HG03457 (cell line): ENCODE measurements at regions not wholly inside any gene's neighbourhood (a gene's known extent, or its start where the extent isn't known, plus 50 kb on each side); places are given as distances from the start of the nearest gene placed in this dataset.
"Not testable (repeated sequence)": the region's sequence is repeated elsewhere in the genome, so short reads cannot be mapped to it uniquely, and the experiment has no call there.

Experiments used
- ATAC-seq: cut with Tn5 transposase; IDR thresholded peaks from one replicate; pipeline ENCODE4 v1.9.1; 2021; ENCODE audit warnings: moderate number of reproducible peaks; ENCODE audit not compliant: unreplicated experiment

DNA sequence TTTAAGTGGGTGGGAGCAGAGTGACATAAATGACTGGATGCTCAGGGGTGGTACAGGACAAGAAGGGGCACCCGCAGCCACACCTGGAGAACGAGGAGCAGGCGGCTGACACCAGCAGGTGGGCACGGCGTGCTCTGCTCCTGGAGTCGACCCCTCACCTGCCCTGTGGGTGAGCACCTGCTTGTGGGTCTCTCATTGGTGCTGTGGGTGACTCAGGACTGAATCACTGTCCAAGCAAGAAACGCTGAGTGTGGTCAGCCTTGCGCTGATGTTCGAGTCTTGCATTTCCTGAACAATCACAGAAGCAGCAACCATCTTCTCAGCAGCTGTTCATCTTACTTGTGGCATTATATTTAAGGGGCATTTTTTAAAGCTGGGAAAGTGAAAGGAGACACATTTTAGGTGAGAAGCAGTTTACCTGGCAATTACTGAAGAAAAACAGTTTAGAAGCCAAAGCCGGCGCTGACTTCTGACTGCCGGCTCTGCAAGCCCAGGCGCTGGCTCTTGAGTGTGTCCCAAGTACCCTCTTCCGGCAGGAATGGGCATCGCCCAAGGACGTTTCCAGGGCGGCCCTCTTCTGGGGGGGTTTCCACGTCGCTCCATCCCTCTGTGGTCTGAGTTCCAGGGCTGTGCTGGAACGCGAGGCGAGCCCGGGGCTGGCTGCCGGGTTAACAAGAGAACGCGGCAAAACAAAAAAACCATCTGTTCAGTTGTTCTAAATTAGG lies 145.2 kb upstream of the PFKP start:
- ATAC-seq = no peak

DNA sequence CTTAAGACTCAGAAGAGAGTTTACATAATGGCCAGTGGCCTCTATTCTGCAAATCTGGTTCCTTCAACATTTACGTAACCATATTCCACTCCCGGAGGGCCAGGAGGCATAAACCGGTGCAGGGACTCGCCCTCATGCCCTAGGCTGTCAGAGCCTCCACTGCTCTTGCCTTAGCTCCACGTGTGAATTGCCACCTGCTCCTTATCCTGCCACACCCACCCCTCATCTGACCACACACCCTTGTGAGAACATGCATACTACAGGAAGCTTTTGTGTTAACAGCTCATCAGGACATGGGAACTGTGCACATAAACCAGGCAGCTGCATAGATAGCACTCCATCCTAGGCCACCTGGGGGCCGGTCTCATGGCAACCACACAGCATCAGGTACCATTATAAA lies 146.7 kb upstream of the PFKP start:
- ATAC-seq = no peak

DNA sequence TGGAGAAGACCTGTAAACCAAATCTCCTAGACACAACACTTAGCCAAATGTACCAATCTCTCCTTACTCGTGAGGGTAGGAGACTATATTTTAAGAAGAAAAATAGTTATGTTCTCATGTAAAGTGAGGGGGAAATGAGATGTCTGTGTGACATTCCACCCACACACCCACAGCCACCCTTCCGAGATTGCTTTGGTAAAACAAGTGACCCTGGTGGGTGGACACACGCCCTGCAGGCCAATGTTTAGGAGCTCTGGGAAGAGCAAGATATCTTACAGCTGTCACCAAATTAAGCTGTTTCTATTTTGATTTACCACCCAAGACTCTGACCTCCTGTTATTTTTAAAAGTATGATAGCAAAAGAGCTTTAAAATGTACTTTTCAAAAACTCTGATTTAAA lies 147.2 kb upstream of the PFKP start:
- ATAC-seq = no peak

DNA sequence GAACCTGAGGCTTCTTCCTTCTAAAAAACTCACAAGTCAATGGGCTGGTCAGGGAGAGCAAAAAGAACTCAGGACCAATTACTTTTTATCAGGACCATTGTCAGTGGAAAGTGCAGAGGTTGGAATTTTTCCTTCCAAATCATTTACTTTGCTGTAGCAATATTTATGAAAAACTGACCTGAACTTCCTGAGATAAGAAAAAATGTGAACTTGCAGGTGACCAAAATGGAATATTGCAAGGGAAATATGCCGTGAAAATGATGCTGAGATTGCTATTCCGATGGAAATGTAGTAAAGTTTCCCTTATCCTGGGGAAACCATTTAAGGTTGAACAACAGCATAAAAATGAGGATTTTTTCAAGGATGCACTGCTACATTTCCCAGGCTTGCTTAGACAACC lies 148.3 kb upstream of the PFKP start:
- no peak for ATAC-seq

DNA sequence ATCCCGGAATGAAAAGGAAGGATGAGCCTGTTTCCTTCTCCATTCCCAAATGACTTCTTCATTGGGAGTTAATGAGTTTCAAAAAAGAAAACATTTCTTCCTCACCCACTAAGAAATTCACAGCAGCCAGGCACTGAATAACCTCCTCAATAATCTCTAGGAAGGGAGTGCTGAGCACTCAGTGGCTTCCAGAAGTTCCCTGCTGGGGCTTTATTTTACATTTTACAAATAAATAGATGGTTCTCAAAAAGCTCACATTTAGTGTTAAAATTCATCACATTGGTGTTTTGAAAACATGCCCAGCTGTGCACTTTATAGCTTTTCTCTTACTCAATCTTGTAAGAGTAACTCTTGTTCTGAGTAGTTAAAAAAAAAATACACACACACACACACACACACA lies 148.9 kb upstream of the PFKP start:
- no peak for ATAC-seq

DNA sequence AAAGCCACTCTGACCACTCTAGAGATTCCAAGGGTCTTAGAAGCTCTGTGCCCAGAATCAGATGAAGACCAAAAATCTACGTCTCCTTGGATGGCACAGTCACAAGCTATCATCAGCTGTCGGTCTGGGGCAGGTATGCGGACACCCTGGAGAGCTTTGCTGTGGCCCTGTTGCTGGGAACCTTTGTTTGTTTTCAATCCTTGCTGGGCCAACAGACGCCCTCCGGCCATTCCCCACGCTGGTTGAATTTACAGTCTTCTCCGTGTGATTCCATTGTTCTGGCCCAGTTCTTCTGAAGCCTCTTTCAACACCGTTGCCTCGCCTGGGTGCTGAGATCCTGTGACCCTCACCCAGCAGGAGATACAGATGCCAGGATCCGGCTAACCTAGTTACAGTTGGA lies 149.4 kb upstream of the PFKP start:
- no peak for ATAC-seq

DNA sequence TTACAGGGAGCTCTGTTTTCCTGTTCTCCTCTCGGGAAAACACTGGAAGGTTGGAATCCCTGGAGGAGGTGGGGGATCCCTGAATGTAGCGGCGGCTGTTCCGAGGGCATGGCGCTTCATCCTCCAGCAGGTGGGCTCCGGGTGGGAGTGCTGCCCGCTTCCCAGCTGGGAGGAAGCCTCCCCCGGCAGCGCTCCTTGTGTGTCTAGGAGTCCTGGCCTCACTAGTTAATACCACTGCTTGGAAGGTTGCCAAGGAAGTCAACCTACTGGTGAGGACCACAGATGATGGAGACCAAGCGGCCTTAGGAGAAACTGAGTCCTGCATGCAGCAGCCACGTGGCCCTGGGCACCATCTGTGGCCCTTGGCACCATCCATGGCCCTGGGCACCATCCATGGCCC lies 151.9 kb upstream of the PFKP start:
- ATAC-seq = no peak

DNA sequence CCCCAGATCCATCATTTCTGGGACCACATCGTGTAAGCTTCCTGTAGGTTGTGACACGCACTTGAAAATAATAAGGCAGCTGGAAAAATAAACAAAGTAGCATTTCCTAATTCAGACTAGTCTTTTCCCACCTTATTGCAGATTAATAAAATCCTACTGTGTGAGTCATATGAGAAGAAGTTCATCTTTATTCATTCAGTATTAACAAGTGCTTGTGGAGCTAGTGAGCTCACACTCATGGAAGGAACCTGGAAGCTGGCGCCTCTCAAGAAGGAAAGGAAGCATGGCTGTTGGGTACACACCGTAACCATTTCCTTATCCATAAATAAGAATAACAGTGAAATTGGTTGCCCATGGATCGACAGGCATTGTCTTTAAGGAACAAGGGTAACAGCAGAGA lies 152.6 kb upstream of the PFKP start:
- ATAC-seq = no peak

DNA sequence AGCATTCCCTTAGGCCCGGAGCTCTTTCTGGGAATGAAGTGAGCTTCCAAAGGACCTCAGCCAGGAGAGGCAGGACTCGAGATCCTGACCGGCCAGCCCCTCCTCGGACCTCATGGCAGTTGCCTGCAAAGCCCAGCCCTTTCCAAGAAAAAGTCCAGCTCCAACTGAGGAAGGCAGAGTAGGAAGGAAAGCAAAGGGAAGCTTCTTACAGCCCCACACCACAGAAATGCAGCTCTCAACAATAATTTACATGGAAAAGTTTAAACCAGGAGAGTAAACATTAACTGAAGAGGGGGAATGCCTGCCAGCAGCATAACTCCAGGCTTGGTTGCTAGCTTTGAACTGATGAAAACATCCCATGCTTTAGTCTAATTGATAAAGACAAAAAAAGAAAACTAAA lies 153.9 kb upstream of the PFKP start:
- no peak for ATAC-seq

DNA sequence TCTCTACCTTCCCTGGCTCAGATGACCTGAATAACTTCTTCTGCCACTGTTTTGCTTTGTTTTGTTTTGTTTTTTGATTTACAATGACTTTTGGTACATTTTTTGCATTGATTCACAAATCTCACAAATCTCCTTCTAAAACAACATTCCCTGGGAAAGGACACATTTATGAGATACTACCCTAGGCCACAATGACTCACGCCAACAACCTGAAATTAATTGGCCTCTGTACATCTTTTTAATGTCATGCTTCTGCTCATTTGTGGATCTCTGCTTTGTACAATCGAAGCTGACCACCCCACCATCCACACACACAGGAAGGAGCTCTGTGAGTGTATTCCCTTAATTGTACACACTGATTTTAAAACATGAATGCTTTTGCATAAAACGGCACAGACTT lies 156.7 kb upstream of the PFKP start:
- no peak for ATAC-seq

DNA sequence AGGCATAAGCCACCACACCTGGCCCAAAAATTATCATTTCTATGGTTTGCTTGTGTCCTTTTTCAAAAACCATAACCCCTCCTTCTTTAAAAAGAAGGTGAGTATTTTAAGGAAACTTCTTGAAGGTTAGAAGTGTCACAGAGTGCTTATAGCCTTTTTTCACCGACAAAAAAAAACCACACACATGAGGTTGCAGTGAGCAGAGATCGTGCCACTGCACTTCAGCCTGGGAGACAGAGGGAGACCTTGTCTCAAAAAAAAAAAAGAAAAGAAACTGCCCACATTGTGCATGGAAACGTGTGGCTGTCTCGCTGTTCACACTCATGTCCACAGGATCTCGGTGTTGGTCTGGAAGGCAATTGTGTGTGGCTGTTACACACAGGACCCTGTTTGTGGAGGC lies 157.4 kb upstream of the PFKP start:
- ATAC-seq = no peak

DNA sequence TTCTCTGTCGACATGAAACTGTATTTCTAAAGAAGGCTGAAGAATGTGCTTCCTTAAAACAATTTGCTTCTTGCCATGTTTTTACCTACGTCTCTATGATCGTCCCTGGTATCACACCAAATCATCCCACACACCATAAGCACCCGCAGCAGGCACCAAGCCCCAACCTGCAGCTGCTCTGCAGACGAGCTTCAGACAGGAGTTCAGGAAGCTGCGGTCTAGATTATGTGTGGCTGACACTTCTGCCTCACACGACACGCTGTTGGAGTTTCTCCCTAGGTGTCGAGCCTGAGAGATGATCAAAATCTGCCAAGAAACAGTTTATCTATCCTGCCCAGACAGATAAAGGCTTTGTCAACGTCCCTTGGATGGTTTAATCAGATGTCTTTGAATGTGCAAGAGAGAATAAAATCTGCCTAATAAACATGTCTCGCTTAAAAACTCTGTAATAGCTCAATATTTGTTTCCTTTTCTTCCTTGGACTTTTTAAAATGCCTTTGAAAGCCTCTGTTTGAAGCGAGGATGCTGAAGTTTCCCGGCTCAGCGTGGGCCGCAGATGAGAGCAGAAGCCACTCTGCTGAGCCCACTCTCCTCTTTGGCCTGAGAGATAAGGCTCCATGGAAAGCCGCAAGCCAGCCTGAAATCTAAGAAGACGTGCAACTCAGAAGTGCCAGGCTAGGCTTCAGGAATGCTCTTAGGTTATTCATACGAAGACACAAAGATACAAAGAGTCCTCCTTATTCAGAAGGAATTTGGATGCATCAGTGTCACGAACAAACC lies 158.3 kb upstream of the PFKP start:
- ATAC-seq = no peak

DNA sequence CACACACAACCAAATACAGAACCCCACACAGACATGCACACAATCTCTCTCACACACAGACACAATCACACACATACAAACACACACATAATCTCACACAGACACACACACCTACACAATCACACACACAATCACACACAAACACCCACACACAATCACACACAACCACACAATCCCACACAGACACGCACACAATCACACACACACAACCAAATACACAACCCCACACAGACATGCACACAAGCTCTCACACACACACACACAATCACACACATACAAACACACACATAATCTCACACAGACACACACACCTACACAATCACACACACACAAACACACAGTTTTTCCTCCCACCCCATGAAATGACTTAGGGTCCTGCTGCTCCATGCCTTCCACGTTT lies 160.4 kb upstream of the PFKP start:
- ATAC-seq = no peak

DNA sequence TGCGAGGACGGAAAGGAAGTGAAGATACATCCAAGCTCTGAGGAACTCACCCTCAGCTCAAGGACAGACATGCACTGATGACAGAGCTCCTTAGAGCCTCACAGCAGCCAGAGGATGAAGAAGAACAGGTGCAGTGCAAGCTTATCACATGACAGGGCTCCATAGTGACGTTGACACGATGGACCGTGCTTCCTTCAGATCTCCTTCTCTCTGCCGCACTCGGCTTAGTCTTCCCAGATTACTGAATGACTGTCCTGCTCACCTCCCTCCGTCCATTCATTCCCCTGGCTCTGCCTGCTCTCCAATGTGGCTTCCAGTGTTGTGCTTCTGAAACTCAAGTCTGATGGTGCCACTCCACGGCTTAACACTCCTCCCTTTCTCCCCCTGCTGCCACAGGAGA lies 161.5 kb upstream of the PFKP start:
- no peak for ATAC-seq

DNA sequence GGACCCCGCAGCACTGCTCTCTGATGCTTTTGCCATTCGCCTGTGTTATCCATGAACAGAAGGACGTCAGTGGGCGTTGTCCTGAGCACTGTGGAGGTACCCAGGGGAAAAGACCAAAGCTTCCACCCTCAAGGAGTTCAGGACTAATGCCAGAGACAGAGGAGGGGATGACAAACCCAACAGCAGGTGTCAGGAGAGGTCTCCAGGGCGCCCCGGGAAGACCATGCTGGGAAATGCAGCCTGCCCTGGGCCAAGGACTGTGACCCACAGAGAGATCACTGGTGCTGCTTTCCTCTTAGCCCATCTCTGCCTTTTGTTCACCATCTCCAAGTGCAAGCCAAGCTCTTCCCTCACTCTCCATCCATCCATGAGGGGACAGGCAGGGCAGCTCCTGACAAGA lies 166.8 kb upstream of the PFKP start:
- no peak for ATAC-seq

DNA sequence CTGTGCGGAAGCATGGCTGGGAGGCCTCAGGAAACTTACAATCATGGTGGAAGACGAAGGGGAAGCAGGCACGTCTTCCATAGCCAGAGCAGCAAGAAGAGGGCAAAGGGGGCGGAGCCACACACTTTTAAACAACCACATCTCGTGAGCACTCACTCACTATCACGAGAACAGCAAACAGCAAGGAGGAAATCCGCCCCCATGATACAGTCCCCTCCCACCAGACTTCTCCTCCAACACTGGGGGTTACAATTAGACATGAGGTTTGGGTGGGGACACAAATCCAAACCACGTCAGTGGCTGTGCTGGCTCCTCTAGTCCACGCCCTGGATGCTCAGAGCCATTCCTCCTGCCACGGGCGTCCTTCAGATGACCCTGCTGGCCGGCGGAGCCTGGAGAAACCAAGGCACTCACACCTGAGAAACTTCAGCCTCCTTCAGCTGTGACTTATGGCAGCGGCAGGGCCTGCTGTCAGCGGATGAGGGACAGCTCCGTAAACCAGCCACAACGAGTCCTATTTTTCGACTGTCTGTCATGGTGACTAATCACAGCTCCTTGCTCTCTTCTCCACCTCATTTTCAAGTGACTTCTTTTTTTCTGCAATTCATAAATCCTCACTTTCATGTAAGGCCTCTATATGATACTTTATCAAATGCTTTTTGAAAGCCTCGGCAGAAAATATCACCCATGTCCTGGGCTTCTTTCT lies 167.9 kb upstream of the PFKP start:
- ATAC-seq = no peak

DNA sequence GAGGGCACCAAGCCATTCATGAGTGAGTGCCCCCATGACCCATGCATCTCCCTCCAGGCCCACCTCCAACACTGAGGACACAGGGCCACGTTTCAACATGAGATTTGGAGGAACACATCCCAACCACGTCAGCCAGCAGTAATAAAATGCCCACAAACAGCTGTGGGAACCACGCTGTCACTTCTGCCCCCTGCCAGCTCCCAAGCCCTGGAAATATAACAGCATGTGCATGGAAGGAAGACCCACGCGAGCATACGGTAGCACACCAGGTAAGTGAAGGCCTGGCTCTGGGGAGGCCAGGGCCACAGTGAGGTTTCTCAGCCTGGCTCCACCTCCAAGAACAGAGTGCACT lies 168.9 kb upstream of the PFKP start:
- no peak for ATAC-seq

DNA sequence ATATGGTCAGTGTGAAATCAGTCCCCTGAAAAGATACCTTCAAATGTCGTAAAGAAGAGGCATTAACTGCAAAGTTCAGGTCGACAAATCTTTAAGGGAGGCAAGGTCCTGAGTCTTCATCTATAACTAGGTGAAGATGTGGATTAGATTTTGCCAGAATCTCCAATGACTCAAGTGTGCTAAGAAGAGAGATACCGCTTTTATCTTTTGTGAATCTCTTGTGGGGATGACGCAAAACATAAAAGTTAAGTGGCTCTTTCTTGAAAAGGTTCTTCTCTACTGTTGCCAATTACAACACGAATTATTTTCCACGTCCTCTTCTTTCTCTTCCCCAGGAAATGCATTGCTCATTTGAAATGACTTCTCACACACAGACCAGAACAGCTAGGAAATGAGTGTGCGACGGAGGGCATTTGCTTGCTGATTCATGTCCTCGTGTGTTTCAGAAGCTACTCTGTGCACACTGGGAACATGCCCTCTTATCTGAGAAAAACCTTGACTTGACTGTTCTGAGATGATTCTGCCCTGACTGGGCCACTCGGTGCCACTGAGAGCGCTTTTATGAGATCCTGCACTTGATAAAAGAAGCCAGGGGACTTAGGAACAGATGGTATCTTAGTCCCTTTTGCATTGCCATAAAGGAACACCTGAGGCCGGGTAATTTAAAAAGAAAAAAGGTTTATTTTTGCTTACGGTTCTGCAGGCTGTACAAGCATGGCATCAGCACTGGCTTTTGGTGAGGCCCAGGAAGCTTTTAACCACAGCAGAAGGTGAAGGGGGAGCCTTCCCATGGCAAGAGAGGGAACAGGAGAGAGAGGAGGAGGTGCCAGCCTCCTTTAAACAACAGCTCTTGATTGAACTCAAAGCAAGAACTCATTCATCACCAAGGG lies 169.5 kb upstream of the PFKP start:
- no peak for ATAC-seq

DNA sequence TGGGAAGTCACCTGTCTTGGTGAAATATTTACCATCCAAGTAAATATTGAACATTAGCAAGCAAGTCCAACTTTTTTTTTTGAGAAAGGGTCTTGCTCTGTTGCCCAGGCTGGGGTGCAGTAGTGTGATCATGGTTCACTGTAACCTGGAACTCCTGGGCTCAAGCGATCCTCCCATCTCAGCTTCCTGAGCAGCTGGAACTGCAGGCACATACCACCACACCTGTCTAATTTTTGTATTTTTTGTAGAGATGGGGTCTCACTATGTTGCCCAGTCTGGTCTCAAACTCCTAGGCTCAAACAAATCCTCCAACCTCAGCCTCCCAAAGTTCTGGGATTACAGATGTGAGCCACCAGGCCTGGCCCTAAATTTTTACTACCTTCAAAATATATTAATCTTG lies 171.0 kb upstream of the PFKP start:
- not testable (repeated sequence) for ATAC-seq

DNA sequence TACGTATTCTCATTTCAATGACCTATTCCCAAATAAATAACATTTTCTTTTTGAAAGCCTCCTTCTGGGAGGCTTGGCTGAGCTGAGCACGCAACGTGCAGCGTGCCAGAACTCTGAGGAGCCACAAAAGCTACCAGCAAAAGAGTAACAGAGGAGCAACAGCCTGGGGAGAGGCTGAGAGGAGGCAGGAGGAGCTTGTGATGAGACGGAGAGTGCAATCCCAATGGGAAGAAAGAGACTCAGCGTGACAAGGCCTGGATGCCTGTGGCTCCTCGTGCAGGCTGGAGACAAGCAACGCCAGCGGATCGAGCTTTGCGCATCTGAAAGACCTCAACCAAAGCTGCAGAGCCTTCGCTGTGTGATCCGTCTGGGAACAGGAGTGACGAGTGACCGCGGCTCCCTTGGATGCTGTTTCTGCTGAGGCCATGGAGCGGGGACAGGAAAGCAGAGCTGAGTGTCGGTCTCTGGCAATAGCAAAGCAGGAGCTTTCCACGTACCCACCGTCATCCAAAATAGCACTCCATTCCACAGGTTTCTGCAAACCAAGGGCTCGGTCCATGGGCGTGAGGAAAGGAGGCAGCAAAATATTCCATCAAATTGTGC lies 171.7 kb upstream of the PFKP start:
- no peak for ATAC-seq

DNA sequence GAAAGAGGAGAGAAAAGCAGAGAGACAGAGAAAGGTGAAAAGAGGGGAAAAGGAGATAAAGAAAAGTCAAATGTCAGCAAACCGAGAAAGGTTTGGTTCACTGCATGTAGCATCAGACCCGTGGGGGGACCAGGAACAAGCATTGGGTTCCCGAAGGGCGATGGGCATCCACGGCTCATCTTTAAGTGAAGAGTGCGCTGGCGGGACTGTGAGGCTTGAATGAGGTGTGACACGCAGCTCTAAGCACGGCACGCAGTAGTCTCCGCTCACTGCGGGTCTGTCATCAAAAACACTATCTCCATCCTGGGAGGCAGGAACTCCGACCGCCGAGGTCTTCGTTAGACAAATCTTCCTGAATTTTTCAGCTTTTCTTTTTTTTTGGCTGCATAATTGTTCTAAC lies 173.4 kb upstream of the PFKP start:
- no peak for ATAC-seq
